ENCODE measurements at regions not wholly inside any gene's neighbourhood (a gene's known extent, or its start where the extent isn't known, plus 50 kb on each side); places are given as distances from the start of the nearest gene placed in this dataset.

DNA sequence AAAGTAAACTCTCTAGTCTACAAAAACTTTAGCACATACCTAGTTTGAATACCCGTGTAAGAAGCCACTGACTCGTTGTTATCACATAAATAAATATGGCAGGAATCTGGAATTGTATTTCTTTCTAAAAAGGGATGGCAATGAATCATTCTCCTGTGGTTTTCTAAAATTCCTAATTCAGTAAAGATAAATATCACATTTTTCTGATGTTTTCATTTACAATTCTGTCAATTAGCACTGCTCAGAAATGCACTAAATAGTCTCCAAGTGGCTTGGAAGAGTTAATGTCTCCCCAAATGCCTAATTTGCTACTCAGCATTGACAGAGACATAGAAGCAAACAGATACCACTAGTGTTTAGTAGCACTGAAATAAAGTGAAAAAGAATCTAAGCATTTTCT is 547.7 kb upstream of the SLITRK1 start:
- TF ChIP-seq EZH2phosphoT487 (IDR thresholded peaks at IDR 0.05; ENCODE audit: low read depth), result no peak
- no peaks in the 10 kb centered on the region for H3K79me2 ChIP-seq (ENCODE audit: low read length)
- H3K4me2 ChIP-seq (ENCODE audit: low read length), result no peak overlapping the region

DNA sequence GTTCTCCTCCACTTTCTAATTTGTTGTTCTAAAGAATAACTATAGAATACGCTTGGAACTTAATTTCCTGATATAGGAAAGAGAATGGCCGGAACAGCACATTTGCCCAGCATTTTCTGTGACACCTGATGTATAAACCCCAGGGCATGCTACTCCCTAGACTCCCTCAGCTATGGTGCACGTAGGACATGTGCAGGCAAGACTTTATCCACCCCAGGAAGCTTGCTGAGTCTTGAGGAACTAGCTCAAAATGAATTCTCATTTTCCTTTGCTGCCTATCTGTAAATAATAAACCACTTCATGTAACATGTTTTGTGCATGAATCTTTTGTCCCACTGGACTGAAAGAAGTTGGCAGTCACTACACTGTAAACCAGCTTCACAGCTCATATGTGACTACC is 535.8 kb upstream of the SLITRK1 start:
- H3K27me3 ChIP-seq (ENCODE audit: low read depth, low read length), result no peaks in the 10 kb centered on the region
- H3K9me3 ChIP-seq (ENCODE audit: insufficient read depth, low read length), result no peaks in the 10 kb centered on the region
- no peak overlapping the region for H3K4me2 ChIP-seq (ENCODE audit: low read length)
- H3K9ac ChIP-seq (ENCODE audit: low read length), result no peak overlapping the region
- H4K20me1 ChIP-seq (ENCODE audit: insufficient read depth, low read length), result no peaks in the 10 kb centered on the region
- no peaks in the 10 kb centered on the region for H3K36me3 ChIP-seq (replicated peaks; ENCODE audit: low read depth, low read length)
- H3K4me3 ChIP-seq (ENCODE audit: low read length), result no peak overlapping the region
- H3K27ac ChIP-seq (ENCODE audit: low read length), result no peak overlapping the region
- H2AFZ ChIP-seq (ENCODE audit: low read depth, low read length), result no peak overlapping the region
- TF ChIP-seq EZH2phosphoT487 (IDR thresholded peaks at IDR 0.05; ENCODE audit: low read depth), result no peak
- TF ChIP-seq, protein P1, sequence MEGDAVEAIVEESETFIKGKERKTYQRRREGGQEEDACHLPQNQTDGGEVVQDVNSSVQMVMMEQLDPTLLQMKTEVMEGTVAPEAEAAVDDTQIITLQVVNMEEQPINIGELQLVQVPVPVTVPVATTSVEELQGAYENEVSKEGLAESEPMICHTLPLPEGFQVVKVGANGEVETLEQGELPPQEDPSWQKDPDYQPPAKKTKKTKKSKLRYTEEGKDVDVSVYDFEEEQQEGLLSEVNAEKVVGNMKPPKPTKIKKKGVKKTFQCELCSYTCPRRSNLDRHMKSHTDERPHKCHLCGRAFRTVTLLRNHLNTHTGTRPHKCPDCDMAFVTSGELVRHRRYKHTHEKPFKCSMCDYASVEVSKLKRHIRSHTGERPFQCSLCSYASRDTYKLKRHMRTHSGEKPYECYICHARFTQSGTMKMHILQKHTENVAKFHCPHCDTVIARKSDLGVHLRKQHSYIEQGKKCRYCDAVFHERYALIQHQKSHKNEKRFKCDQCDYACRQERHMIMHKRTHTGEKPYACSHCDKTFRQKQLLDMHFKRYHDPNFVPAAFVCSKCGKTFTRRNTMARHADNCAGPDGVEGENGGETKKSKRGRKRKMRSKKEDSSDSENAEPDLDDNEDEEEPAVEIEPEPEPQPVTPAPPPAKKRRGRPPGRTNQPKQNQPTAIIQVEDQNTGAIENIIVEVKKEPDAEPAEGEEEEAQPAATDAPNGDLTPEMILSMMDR (IDR thresholded peaks at IDR 0.05; ENCODE audit: low read depth, low read length), result no peak
- no peaks in the 10 kb centered on the region for H3K4me1 ChIP-seq (ENCODE audit: low read length)
- no peaks in the 10 kb centered on the region for H3K79me2 ChIP-seq (ENCODE audit: low read length)

More for the DNA sequence above, 547.7 kb upstream of the SLITRK1 start:
- Histone ChIP-seq H2AFZ (ENCODE audit: low read depth, low read length) (no peak overlapping the region), H3K36me3 (replicated peaks; ENCODE audit: low read depth, low read length) (peaks cover 2% of the 10 kb centered on the region), H3K27me3 (ENCODE audit: low read depth, low read length) (no peaks in the 10 kb centered on the region), H3K9me3 (ENCODE audit: insufficient read depth, low read length) (no peaks in the 10 kb centered on the region), H3K4me3 (ENCODE audit: low read length) (no peak overlapping the region), H3K4me1 (ENCODE audit: low read length) (no peaks in the 10 kb centered on the region), H3K27ac (ENCODE audit: low read length) (no peak overlapping the region), H3K9ac (ENCODE audit: low read length) (no peak overlapping the region), H4K20me1 (ENCODE audit: insufficient read depth, low read length) (no peaks in the 10 kb centered on the region)

DNA sequence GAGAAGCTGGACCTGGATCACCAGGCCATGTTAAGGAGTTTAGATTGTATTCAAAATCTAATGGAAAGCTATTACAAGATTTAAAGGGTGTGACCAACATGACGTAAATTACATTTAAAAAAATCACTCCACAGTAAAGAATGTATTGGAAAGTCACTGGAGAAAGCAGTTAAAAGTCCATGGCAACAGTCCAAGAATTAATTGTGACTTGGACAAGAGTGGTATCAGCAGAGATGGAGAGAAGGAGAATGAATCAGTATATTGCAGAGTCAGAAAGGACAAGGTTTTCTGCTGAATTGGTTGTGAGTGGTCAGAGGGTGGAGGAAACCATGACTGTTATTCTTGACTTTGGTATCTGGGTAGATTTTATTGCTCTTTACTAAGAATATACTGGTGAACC is 535.1 kb upstream of the SLITRK1 start:
- Histone ChIP-seq H3K27ac (ENCODE audit: low read length) (no peak overlapping the region), H4K20me1 (ENCODE audit: insufficient read depth, low read length) (no peaks in the 10 kb centered on the region), H3K79me2 (ENCODE audit: low read length) (no peaks in the 10 kb centered on the region), H3K9ac (ENCODE audit: low read length) (no peak overlapping the region), H3K9me3 (ENCODE audit: insufficient read depth, low read length) (no peaks in the 10 kb centered on the region), H3K36me3 (replicated peaks; ENCODE audit: low read depth, low read length) (no peaks in the 10 kb centered on the region), H3K4me3 (ENCODE audit: low read length) (no peak overlapping the region), H2AFZ (ENCODE audit: low read depth, low read length) (no peak overlapping the region), H3K4me2 (ENCODE audit: low read length) (no peak overlapping the region), H3K4me1 (ENCODE audit: low read length) (no peaks in the 10 kb centered on the region), H3K27me3 (ENCODE audit: low read depth, low read length) (no peaks in the 10 kb centered on the region)
- no peak for TF ChIP-seq EZH2phosphoT487 (IDR thresholded peaks at IDR 0.05; ENCODE audit: low read depth)
- TF ChIP-seq, protein P1 (IDR thresholded peaks at IDR 0.05; ENCODE audit: low read depth, low read length), result no peak

DNA sequence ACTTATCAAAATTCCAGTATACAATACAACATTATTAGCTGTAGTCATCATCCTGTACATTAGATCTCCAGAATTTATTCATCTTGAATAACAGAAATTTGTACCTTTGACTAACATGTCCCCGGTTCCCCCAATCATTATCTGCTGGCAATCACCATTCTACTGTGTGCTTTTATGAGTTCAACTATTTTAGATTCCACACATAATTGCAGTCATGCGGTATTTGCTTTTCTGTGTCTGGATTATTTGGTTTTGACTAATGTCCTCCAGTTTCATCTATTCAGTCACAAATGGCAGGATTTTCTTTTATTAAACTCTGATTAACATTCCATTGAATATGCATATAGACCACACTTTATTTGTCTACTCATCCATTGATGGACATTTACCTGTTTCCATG is 530.7 kb upstream of the SLITRK1 start:
- Histone ChIP-seq H3K27ac (ENCODE audit: low read length) (no peak overlapping the region), H3K27me3 (ENCODE audit: low read depth, low read length) (no peaks in the 10 kb centered on the region), H3K4me1 (ENCODE audit: low read length) (no peaks in the 10 kb centered on the region), H3K36me3 (replicated peaks; ENCODE audit: low read depth, low read length) (no peaks in the 10 kb centered on the region), H3K9ac (ENCODE audit: low read length) (no peak overlapping the region), H2AFZ (ENCODE audit: low read depth, low read length) (no peak overlapping the region), H3K79me2 (ENCODE audit: low read length) (no peaks in the 10 kb centered on the region), H4K20me1 (ENCODE audit: insufficient read depth, low read length) (no peaks in the 10 kb centered on the region), H3K4me2 (ENCODE audit: low read length) (no peak overlapping the region), H3K9me3 (ENCODE audit: insufficient read depth, low read length) (no peaks in the 10 kb centered on the region), H3K4me3 (ENCODE audit: low read length) (no peak overlapping the region)
- TF ChIP-seq EZH2phosphoT487 (IDR thresholded peaks at IDR 0.05; ENCODE audit: low read depth), result no peak
- TF ChIP-seq, protein P1 (IDR thresholded peaks at IDR 0.05; ENCODE audit: low read depth, low read length), result no peak

DNA sequence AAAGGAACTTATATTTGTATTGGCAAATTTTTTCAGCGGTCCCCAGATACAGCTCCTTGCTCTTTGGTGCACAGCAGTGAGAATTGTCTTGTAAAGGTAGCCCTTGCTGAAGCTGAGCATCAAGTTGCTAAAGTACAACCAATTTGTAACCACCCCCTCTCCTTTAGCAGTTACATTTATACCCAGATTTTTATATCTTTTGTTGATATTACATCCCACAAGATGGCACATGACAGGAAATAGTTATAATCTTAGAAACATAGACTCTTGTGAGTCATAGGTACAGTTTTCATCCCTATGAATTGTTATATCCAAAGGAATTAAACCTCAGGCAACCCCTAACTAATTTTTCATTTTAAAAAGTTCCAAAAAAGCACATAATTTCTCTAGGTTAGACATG is 523.0 kb upstream of the SLITRK1 start:
- TF ChIP-seq, protein P1 (IDR thresholded peaks at IDR 0.05; ENCODE audit: low read depth, low read length), result no peak
- TF ChIP-seq EZH2phosphoT487 (IDR thresholded peaks at IDR 0.05; ENCODE audit: low read depth), result no peak
- no peaks in the 10 kb centered on the region for H4K20me1 ChIP-seq (ENCODE audit: insufficient read depth, low read length)
- no peaks in the 10 kb centered on the region for H3K27me3 ChIP-seq (ENCODE audit: low read depth, low read length)
- no peak overlapping the region for H3K9ac ChIP-seq (ENCODE audit: low read length)
- H3K9me3 ChIP-seq (ENCODE audit: insufficient read depth, low read length), result no peaks in the 10 kb centered on the region
- no peak overlapping the region for H3K27ac ChIP-seq (ENCODE audit: low read length)
- no peak overlapping the region for H2AFZ ChIP-seq (ENCODE audit: low read depth, low read length)
- H3K36me3 ChIP-seq (replicated peaks; ENCODE audit: low read depth, low read length), result no peaks in the 10 kb centered on the region
- H3K4me2 ChIP-seq (ENCODE audit: low read length), result no peak overlapping the region
- no peak overlapping the region for H3K4me3 ChIP-seq (ENCODE audit: low read length)
- no peaks in the 10 kb centered on the region for H3K79me2 ChIP-seq (ENCODE audit: low read length)
- H3K4me1 ChIP-seq (ENCODE audit: low read length), result no peaks in the 10 kb centered on the region
